ENCODE measurements at regions not wholly inside any gene's neighbourhood (a gene's known extent, or its start where the extent isn't known, plus 50 kb on each side); places are given as distances from the start of the nearest gene placed in this dataset.
"Not testable (repeated sequence)": the region's sequence is repeated elsewhere in the genome, so short reads cannot be mapped to it uniquely, and the experiment has no call there.

- not testable (repeated sequence) for H3K27ac Mint-ChIP-seq
These were observed 706.1 kb downstream of the KCNJ18 start for GRCh38 chr17:22398446-22398845.

DNA sequence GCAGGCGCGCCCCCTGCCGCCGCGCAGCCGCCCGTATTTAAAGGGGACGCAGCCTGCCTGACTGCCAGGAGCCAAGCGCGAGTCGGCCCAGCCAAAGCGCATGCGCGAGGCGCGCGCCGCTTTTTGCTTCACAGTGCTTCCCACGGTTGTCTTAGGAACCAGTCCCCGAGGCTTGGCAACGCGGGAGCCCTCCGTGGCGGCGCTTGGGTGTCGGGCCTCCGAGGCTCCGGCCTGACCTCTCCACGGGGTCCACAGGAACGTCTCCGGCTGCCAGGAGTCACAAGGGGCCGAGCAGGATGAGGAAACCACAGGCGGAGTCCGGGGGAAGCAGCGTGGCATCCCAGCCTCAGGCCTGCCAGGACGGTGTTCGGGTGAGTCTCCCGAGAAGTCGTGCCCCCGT lies 706.7 kb downstream of the KCNJ18 start:
- H3K4me3 ChIP-seq (replicated peaks in 1 of 3; ENCODE audit: low read depth in 2 of 3, low read length in 3 of 3); H3K27ac ChIP-seq (ENCODE audit: low read depth in 1 of 2, low read length in 2 of 2); H3K79me2 ChIP-seq (ENCODE audit: insufficient read depth, low read length); H2AFZ ChIP-seq (ENCODE audit: insufficient read depth, low read depth, low read length, poor library complexity, severe bottlenecking); H3K36me3 Mint-ChIP-seq; H3K4me1 Mint-ChIP-seq; DNase-seq; H4K20me1 ChIP-seq (ENCODE audit: insufficient read depth, low read length); H3K9me3 Mint-ChIP-seq; H3K27me3 ChIP-seq (ENCODE audit: control insufficient read depth in 2 of 2, insufficient read depth in 2 of 2, low read length in 2 of 2); H3K9ac ChIP-seq (ENCODE audit: insufficient read depth, low read length, poor library complexity, severe bottlenecking); H3K27me3 Mint-ChIP-seq (ENCODE audit: low read depth in 3 of 3); H3K27ac Mint-ChIP-seq; H3K4me3 Mint-ChIP-seq; H3K9me3 ChIP-seq (replicated peaks in 1 of 2; ENCODE audit: control insufficient read depth in 1 of 2, insufficient read depth in 1 of 2, low read length in 2 of 2); intact Hi-C loops (cut with micrococcal nuclease); H3K36me3 ChIP-seq (replicated peaks in 1 of 2; ENCODE audit: control insufficient read depth in 1 of 2, insufficient read depth in 2 of 2, low read length in 2 of 2); H3K4me1 ChIP-seq (ENCODE audit: control insufficient read depth in 1 of 2, insufficient read depth in 2 of 2, low read length in 2 of 2); H3K4me2 ChIP-seq (replicated peaks; ENCODE audit: extremely low read depth, low read length, poor library complexity, severe bottlenecking): not testable (repeated sequence)
- WGBS (ENCODE audit: insufficient coverage): no CpG with 5 or more reads among the region's 40 CpGs

More at GRCh38 chr17:22398446-22398845, 706.1 kb downstream of the KCNJ18 start:
- H4K20me1 ChIP-seq (ENCODE audit: insufficient read depth, low read length); H3K4me2 ChIP-seq (replicated peaks; ENCODE audit: extremely low read depth, low read length, poor library complexity, severe bottlenecking); H3K9me3 ChIP-seq (replicated peaks in 1 of 2; ENCODE audit: control insufficient read depth in 1 of 2, insufficient read depth in 1 of 2, low read length in 2 of 2); H3K4me1 Mint-ChIP-seq; H3K9me3 Mint-ChIP-seq; H3K4me1 ChIP-seq (ENCODE audit: control insufficient read depth in 1 of 2, insufficient read depth in 2 of 2, low read length in 2 of 2); H3K4me3 ChIP-seq (replicated peaks in 1 of 3; ENCODE audit: low read depth in 2 of 3, low read length in 3 of 3); H3K79me2 ChIP-seq (ENCODE audit: insufficient read depth, low read length); H3K27ac ChIP-seq (ENCODE audit: low read depth in 1 of 2, low read length in 2 of 2); H2AFZ ChIP-seq (ENCODE audit: insufficient read depth, low read depth, low read length, poor library complexity, severe bottlenecking); H3K27me3 Mint-ChIP-seq (ENCODE audit: low read depth in 3 of 3); H3K36me3 ChIP-seq (replicated peaks in 1 of 2; ENCODE audit: control insufficient read depth in 1 of 2, insufficient read depth in 2 of 2, low read length in 2 of 2); H3K27me3 ChIP-seq (ENCODE audit: control insufficient read depth in 2 of 2, insufficient read depth in 2 of 2, low read length in 2 of 2); DNase-seq; H3K9ac ChIP-seq (ENCODE audit: insufficient read depth, low read length, poor library complexity, severe bottlenecking); intact Hi-C loops (cut with micrococcal nuclease); H3K36me3 Mint-ChIP-seq; H3K4me3 Mint-ChIP-seq: not testable (repeated sequence)
- WGBS (ENCODE audit: insufficient coverage): no CpG with 5 or more reads among the region's 19 CpGs

GRCh38 chr17:22405080-22405479 lies 712.8 kb downstream of the KCNJ18 start:
- DNase-seq; H3K9ac ChIP-seq (ENCODE audit: insufficient read depth, low read length, poor library complexity, severe bottlenecking); H3K4me3 ChIP-seq (replicated peaks in 1 of 3; ENCODE audit: low read depth in 2 of 3, low read length in 3 of 3); H3K27me3 ChIP-seq (ENCODE audit: control insufficient read depth in 2 of 2, insufficient read depth in 2 of 2, low read length in 2 of 2); intact Hi-C loops (cut with micrococcal nuclease); H3K36me3 Mint-ChIP-seq; H3K27me3 Mint-ChIP-seq (ENCODE audit: low read depth in 3 of 3); H3K4me2 ChIP-seq (replicated peaks; ENCODE audit: extremely low read depth, low read length, poor library complexity, severe bottlenecking); H3K79me2 ChIP-seq (ENCODE audit: insufficient read depth, low read length); H4K20me1 ChIP-seq (ENCODE audit: insufficient read depth, low read length); H3K27ac ChIP-seq (ENCODE audit: low read depth in 1 of 2, low read length in 2 of 2); H3K27ac Mint-ChIP-seq; H2AFZ ChIP-seq (ENCODE audit: insufficient read depth, low read depth, low read length, poor library complexity, severe bottlenecking); H3K4me1 ChIP-seq (ENCODE audit: control insufficient read depth in 1 of 2, insufficient read depth in 2 of 2, low read length in 2 of 2); H3K4me3 Mint-ChIP-seq; H3K4me1 Mint-ChIP-seq; H3K36me3 ChIP-seq (replicated peaks in 1 of 2; ENCODE audit: control insufficient read depth in 1 of 2, insufficient read depth in 2 of 2, low read length in 2 of 2): not testable (repeated sequence)
- H3K9me3 ChIP-seq (replicated peaks in 1 of 2; ENCODE audit: control insufficient read depth in 1 of 2, insufficient read depth in 1 of 2, low read length in 2 of 2): peaks cover 20 to 24% of the 10 kb centered on the region in 2 donors
- peaks cover 9 to 25% (median 19%) of the 10 kb centered on the region in 7 donors for H3K9me3 Mint-ChIP-seq
- WGBS (ENCODE audit: insufficient coverage): no CpG with 5 or more reads among the region's 39 CpGs

All from CD14-positive monocyte (primary cell).